HepG2 (cell line): ENCODE measurements at regions not wholly inside any gene's neighbourhood (a gene's known extent, or its start where the extent isn't known, plus 50 kb on each side); places are given as distances from the start of the nearest gene placed in this dataset.

ENCODE experiments used
- BORCS8-MEF2B ChIP-seq: sonication (generic); formaldehyde crosslinking; IDR thresholded peaks from 2 replicates; pipeline ENCODE4 v1.8.0; 2022; ENCODE audit warnings: mild to moderate bottlenecking, missing genetic modification reagents
- FOXJ3 ChIP-seq: sonication (generic); formaldehyde crosslinking; IDR thresholded peaks from 2 replicates; pipeline ENCODE4 v1.4.0; 2020; ENCODE audit warnings: missing genetic modification reagents, mild to moderate bottlenecking, borderline replicate concordance
- PRDM4 ChIP-seq: sonication (generic); formaldehyde crosslinking; IDR thresholded peaks from 2 replicates; pipeline ENCODE4 v1.9.0; 2021; ENCODE audit warnings: missing genetic modification reagents, borderline replicate concordance
- SALL2 ChIP-seq: sonication (generic); formaldehyde crosslinking; IDR thresholded peaks from 2 replicates; pipeline ENCODE4 v1.8.1; 2023; ENCODE audit warnings: mild to moderate bottlenecking, missing genetic modification reagents, inconsistent platforms
- SETDB1 ChIP-seq: sonication (generic); formaldehyde crosslinking; IDR thresholded peaks from 2 replicates; pipeline ENCODE4 v1.5.1; 2020; ENCODE audit warnings: missing genetic modification reagents, mild to moderate bottlenecking, borderline replicate concordance
- ZNF124 ChIP-seq: sonication (generic); formaldehyde crosslinking; IDR thresholded peaks from 2 replicates; pipeline ENCODE4 v1.4.0; 2020; ENCODE audit warnings: missing genetic modification reagents
- ZNF225 ChIP-seq: sonication (generic); formaldehyde crosslinking; IDR thresholded peaks from 2 replicates; pipeline ENCODE4 v1.4.0; 2020; ENCODE audit warnings: mild to moderate bottlenecking, missing genetic modification reagents
- ZNF589 ChIP-seq: sonication (generic); formaldehyde crosslinking; conservative IDR thresholded peaks from 2 replicates; pipeline ENCODE4 v1.8.0; 2022; ENCODE audit warnings: mild to moderate bottlenecking, moderate library complexity, missing genetic modification reagents
- ZSCAN22 ChIP-seq: sonication (generic); formaldehyde crosslinking; IDR thresholded peaks from 2 replicates; pipeline ENCODE4 v1.4.0; 2020; ENCODE audit warnings: mild to moderate bottlenecking, missing genetic modification reagents
- TF ChIP-seq, protein P1 (sequence below): sonication (generic); formaldehyde crosslinking; IDR thresholded peaks from 2 replicates; pipeline ENCODE4 v1.9.0; 2021; ENCODE audit warnings: missing genetic modification reagents, borderline replicate concordance
- TF ChIP-seq, protein P2 (sequence below): sonication (generic); formaldehyde crosslinking; IDR thresholded peaks from 2 replicates; pipeline ENCODE4 v1.5.0; 2020; ENCODE audit warnings: mild to moderate bottlenecking, missing genetic modification reagents, borderline replicate concordance
- TF ChIP-seq, protein P3 (sequence below): sonication (generic); formaldehyde crosslinking; IDR thresholded peaks from 2 replicates; pipeline ENCODE4 v1.4.0; 2020; ENCODE audit warnings: mild to moderate bottlenecking, missing genetic modification reagents

GRCh38 chr2:62570861-62571698 lies 65.1 kb upstream of the TMEM17 start (continued):
- TF ChIP-seq, protein P1, sequence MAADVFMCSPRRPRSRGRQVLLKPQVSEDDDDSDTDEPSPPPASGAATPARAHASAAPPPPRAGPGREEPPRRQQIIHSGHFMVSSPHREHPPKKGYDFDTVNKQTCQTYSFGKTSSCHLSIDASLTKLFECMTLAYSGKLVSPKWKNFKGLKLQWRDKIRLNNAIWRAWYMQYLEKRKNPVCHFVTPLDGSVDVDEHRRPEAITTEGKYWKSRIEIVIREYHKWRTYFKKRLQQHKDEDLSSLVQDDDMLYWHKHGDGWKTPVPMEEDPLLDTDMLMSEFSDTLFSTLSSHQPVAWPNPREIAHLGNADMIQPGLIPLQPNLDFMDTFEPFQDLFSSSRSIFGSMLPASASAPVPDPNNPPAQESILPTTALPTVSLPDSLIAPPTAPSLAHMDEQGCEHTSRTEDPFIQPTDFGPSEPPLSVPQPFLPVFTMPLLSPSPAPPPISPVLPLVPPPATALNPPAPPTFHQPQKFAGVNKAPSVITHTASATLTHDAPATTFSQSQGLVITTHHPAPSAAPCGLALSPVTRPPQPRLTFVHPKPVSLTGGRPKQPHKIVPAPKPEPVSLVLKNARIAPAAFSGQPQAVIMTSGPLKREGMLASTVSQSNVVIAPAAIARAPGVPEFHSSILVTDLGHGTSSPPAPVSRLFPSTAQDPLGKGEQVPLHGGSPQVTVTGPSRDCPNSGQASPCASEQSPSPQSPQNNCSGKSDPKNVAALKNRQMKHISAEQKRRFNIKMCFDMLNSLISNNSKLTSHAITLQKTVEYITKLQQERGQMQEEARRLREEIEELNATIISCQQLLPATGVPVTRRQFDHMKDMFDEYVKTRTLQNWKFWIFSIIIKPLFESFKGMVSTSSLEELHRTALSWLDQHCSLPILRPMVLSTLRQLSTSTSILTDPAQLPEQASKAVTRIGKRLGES, result no peak
- TF ChIP-seq SETDB1 (CRISPR knock-in tag) (no peak), ZNF589 (CRISPR knock-in tag) (no peak), BORCS8-MEF2B (CRISPR knock-in tag) (no peak), ZSCAN22 (CRISPR knock-in tag) (no peak), SALL2 (CRISPR knock-in tag) (no peak), ZNF225 (no peak), FOXJ3 (CRISPR knock-in tag) (no peak), PRDM4 (CRISPR knock-in tag) (no peak), ZNF124 (CRISPR knock-in tag) (no peak)
- TF ChIP-seq, protein P2, sequence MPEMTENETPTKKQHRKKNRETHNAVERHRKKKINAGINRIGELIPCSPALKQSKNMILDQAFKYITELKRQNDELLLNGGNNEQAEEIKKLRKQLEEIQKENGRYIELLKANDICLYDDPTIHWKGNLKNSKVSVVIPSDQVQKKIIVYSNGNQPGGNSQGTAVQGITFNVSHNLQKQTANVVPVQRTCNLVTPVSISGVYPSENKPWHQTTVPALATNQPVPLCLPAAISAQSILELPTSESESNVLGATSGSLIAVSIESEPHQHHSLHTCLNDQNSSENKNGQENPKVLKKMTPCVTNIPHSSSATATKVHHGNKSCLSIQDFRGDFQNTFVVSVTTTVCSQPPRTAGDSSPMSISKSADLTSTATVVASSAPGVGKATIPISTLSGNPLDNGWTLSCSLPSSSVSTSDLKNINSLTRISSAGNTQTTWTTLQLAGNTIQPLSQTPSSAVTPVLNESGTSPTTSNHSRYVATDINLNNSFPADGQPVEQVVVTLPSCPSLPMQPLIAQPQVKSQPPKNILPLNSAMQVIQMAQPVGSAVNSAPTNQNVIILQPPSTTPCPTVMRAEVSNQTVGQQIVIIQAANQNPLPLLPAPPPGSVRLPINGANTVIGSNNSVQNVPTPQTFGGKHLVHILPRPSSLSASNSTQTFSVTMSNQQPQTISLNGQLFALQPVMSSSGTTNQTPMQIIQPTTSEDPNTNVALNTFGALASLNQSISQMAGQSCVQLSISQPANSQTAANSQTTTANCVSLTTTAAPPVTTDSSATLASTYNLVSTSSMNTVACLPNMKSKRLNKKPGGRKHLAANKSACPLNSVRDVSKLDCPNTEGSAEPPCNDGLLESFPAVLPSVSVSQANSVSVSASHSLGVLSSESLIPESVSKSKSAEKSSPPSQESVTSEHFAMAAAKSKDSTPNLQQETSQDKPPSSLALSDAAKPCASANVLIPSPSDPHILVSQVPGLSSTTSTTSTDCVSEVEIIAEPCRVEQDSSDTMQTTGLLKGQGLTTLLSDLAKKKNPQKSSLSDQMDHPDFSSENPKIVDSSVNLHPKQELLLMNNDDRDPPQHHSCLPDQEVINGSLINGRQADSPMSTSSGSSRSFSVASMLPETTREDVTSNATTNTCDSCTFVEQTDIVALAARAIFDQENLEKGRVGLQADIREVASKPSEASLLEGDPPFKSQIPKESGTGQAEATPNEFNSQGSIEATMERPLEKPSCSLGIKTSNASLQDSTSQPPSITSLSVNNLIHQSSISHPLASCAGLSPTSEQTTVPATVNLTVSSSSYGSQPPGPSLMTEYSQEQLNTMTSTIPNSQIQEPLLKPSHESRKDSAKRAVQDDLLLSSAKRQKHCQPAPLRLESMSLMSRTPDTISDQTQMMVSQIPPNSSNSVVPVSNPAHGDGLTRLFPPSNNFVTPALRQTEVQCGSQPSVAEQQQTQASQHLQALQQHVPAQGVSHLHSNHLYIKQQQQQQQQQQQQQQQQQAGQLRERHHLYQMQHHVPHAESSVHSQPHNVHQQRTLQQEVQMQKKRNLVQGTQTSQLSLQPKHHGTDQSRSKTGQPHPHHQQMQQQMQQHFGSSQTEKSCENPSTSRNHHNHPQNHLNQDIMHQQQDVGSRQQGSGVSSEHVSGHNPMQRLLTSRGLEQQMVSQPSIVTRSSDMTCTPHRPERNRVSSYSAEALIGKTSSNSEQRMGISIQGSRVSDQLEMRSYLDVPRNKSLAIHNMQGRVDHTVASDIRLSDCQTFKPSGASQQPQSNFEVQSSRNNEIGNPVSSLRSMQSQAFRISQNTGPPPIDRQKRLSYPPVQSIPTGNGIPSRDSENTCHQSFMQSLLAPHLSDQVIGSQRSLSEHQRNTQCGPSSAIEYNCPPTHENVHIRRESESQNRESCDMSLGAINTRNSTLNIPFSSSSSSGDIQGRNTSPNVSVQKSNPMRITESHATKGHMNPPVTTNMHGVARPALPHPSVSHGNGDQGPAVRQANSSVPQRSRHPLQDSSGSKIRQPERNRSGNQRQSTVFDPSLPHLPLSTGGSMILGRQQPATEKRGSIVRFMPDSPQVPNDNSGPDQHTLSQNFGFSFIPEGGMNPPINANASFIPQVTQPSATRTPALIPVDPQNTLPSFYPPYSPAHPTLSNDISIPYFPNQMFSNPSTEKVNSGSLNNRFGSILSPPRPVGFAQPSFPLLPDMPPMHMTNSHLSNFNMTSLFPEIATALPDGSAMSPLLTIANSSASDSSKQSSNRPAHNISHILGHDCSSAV (CRISPR knock-in tag), result no peak
- TF ChIP-seq, protein P3, sequence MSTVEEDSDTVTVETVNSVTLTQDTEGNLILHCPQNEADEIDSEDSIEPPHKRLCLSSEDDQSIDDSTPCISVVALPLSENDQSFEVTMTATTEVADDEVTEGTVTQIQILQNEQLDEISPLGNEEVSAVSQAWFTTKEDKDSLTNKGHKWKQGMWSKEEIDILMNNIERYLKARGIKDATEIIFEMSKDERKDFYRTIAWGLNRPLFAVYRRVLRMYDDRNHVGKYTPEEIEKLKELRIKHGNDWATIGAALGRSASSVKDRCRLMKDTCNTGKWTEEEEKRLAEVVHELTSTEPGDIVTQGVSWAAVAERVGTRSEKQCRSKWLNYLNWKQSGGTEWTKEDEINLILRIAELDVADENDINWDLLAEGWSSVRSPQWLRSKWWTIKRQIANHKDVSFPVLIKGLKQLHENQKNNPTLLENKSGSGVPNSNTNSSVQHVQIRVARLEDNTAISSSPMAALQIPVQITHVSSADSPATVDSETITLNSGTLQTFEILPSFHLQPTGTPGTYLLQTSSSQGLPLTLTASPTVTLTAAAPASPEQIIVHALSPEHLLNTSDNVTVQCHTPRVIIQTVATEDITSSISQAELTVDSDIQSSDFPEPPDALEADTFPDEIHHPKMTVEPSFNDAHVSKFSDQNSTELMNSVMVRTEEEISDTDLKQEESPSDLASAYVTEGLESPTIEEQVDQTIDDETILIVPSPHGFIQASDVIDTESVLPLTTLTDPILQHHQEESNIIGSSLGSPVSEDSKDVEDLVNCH (CRISPR knock-in tag), result no peak
